Aorta (tissue), 5 donors: ENCODE measurements at regions not wholly inside any gene's neighbourhood (a gene's known extent, or its start where the extent isn't known, plus 50 kb on each side); places are given as distances from the start of the nearest gene placed in this dataset.
"Not testable (repeated sequence)": the region's sequence is repeated elsewhere in the genome, so short reads cannot be mapped to it uniquely, and the experiment has no call there.

Source experiments
- ATAC-seq: fragments of 200-7000 bp; cut with Tn5 transposase; one replicate; pipeline ENCODE4 v1.9.1; 2022; ENCODE audit warnings: moderate library complexity; ENCODE audit not compliant: low FRiP score
- DNase-seq, 2 donors: peaks; one replicate each; pipeline ENCODE4 v3.0.0-alpha.2; 2020
- H3K27ac ChIP-seq, 2 donors: one replicate each; pipeline ENCODE4 v1.5.1; 2013; ENCODE audit warnings: low read length in 2 of 2, mild to moderate bottlenecking in 2 of 2, moderate library complexity in 2 of 2, control low read depth in 1 of 2, inconsistent platforms in 1 of 2, low read depth in 1 of 2
- H3K27me3 ChIP-seq, 2 donors: one replicate each; pipeline ENCODE4 v1.6.1; 2013; ENCODE audit warnings: control low read depth in 1 of 2, low read length in 1 of 2, mild to moderate bottlenecking in 1 of 2, moderate library complexity in 1 of 2; ENCODE audit not compliant: insufficient read depth in 2 of 2, control insufficient read depth in 1 of 2
- H3K36me3 ChIP-seq, 2 donors: one replicate each; pipeline ENCODE4 v1.6.1; 2013; ENCODE audit warnings: control low read depth in 1 of 2, low read length in 1 of 2, mild to moderate bottlenecking in 1 of 2; ENCODE audit not compliant: insufficient read depth in 2 of 2, control insufficient read depth in 1 of 2
- H3K4me1 ChIP-seq, 2 donors: one replicate each; pipeline ENCODE4 v1.6.1; 2013; ENCODE audit warnings: low read length in 2 of 2, control low read depth in 1 of 2, mild to moderate bottlenecking in 1 of 2, moderate library complexity in 1 of 2; ENCODE audit not compliant: insufficient read depth in 2 of 2, control insufficient read depth in 1 of 2
- H3K4me3 ChIP-seq, 2 donors: one replicate each; pipeline ENCODE4 v1.5.1; 2013; ENCODE audit warnings: low read length in 2 of 2, control low read depth in 1 of 2, mild to moderate bottlenecking in 1 of 2
- H3K9me3 ChIP-seq: one replicate; pipeline ENCODE4 v1.6.1; 2013; ENCODE audit warnings: mild to moderate bottlenecking, low read length; ENCODE audit not compliant: control insufficient read depth
- WGBS, 2 donors: extraction: QIAGEN DNeasy Blood & Tissue Kit; methylation state at CpG; one replicate each; pipeline ENCODE4 v1.1.7; 2013; 5-methylcytosine and 5-hydroxymethylcytosine counted together
- intact Hi-C, 2 donors: fragments of 100-400 bp; cut with DNase I; formaldehyde crosslinking; loops; one replicate each; pipeline versions ENCODE4 v1.14.2 to v1.15.0; 2022
- donor health status: healthy with polysubstance abuse.
- donor health status: Bipolar disorder and iron deficiency.
- donor health status: DM: no; HTN: no; CAD: no.
- donor health status: DM: no; HTN: no; CAD: no.
- donor health status: DM: yes; HTN: yes; CAD: no.

GRCh38 chr12:29004936-29005304, 144.2 kb upstream of the FAR2 start:
- no peaks in the 10 kb centered on the region for H3K9me3 ChIP-seq
- ATAC-seq (no peak), DNase-seq (no peak)
- H3K4me1 ChIP-seq = no peaks in the 10 kb centered on the region
- H3K27ac ChIP-seq = no peak overlapping the region
- H3K27me3 ChIP-seq = no peaks in the 10 kb centered on the region
- 14 to 17% methylated on average over 2 of the region's 2 CpGs for WGBS, 2 donors
- no peaks in the 10 kb centered on the region for H3K36me3 ChIP-seq
- no peak overlapping the region for H3K4me3 ChIP-seq
- intact Hi-C loops = no loop called here

- Histone ChIP-seq H3K4me1 (no peaks in the 10 kb centered on the region), H3K27me3 (no peaks in the 10 kb centered on the region), H3K27ac (no peak overlapping the region), H3K9me3 (no peaks in the 10 kb centered on the region), H3K4me3 (no peak overlapping the region), H3K36me3 (no peaks in the 10 kb centered on the region)
- DNase-seq = no peak
- no peak for ATAC-seq
- intact Hi-C loops = no loop called here
- WGBS, 2 donors = 84 to 100% methylated on average over 1 of the region's 1 CpG
Measured at GRCh38 chr12:29008786-29009185, 140.3 kb upstream of the FAR2 start.

GRCh38 chr12:29012673-29013072, 136.4 kb upstream of the FAR2 start:
- H3K27me3 ChIP-seq = no peaks in the 10 kb centered on the region
- H3K27ac ChIP-seq = no peak overlapping the region
- H3K36me3 ChIP-seq = no peaks in the 10 kb centered on the region
- no peak overlapping the region for H3K4me3 ChIP-seq
- H3K9me3 ChIP-seq = no peaks in the 10 kb centered on the region
- DNase-seq = no peak
- WGBS, 2 donors = 69 to 73% methylated on average over 4 of the region's 4 CpGs
- no peaks in the 10 kb centered on the region for H3K4me1 ChIP-seq
- no peak for ATAC-seq
- intact Hi-C loops = no loop called here

- ATAC-seq, H3K27me3 ChIP-seq, intact Hi-C loops, H3K9me3 ChIP-seq, H3K36me3 ChIP-seq, H3K4me1 ChIP-seq, H3K27ac ChIP-seq, DNase-seq, H3K4me3 ChIP-seq: not testable (repeated sequence)
- 93 to 95% methylated on average over 1 of the region's 2 CpGs for WGBS, 2 donors
Measured at GRCh38 chr12:29017532-29017931, 131.5 kb upstream of the FAR2 start.

GRCh38 chr12:29023436-29024076, 125.5 kb upstream of the FAR2 start:
- intact Hi-C loops = no loop called here
- Histone ChIP-seq H3K4me3 (no peak overlapping the region), H3K27ac (no peak overlapping the region), H3K9me3 (no peaks in the 10 kb centered on the region), H3K4me1 (no peaks in the 10 kb centered on the region), H3K36me3 (no peaks in the 10 kb centered on the region), H3K27me3 (no peaks in the 10 kb centered on the region)
- no peak for ATAC-seq
- 86 to 88% methylated on average over 2 of the region's 2 CpGs for WGBS, 2 donors
- DNase-seq = no peak

GRCh38 chr12:29024117-29024516, 125.0 kb upstream of the FAR2 start:
- H3K36me3 ChIP-seq = no peaks in the 10 kb centered on the region
- ATAC-seq (no peak), DNase-seq (no peak)
- intact Hi-C loops = no loop called here
- WGBS, 2 donors = 47 to 67% methylated on average over 1 of the region's 1 CpG
- no peaks in the 10 kb centered on the region for H3K9me3 ChIP-seq
- H3K27me3 ChIP-seq = no peaks in the 10 kb centered on the region
- H3K4me3 ChIP-seq = no peak overlapping the region
- no peaks in the 10 kb centered on the region for H3K4me1 ChIP-seq
- no peak overlapping the region for H3K27ac ChIP-seq

- DNase-seq = no peak
- Histone ChIP-seq H3K36me3 (no peaks in the 10 kb centered on the region), H3K27me3 (no peaks in the 10 kb centered on the region), H3K4me1 (no peaks in the 10 kb centered on the region), H3K4me3 (no peak overlapping the region), H3K9me3 (no peaks in the 10 kb centered on the region), H3K27ac (no peak overlapping the region)
- WGBS, 2 donors = 93 to 95% methylated on average over 2 of the region's 2 CpGs
- intact Hi-C loops = no loop called here
- no peak for ATAC-seq
Measured at GRCh38 chr12:29025937-29026336, 123.1 kb upstream of the FAR2 start.

- H3K27ac ChIP-seq = no peak overlapping the region
- intact Hi-C loops = no loop called here
- no peaks in the 10 kb centered on the region for H3K9me3 ChIP-seq
- no peaks in the 10 kb centered on the region for H3K36me3 ChIP-seq
- WGBS, 2 donors = 53 to 73% methylated on average over 4 of the region's 4 CpGs
- DNase-seq (no peak), ATAC-seq (no peak)
- no peak overlapping the region for H3K4me3 ChIP-seq
- no peaks in the 10 kb centered on the region for H3K4me1 ChIP-seq
- H3K27me3 ChIP-seq = no peaks in the 10 kb centered on the region
Measured at GRCh38 chr12:29026419-29026818, 122.7 kb upstream of the FAR2 start.

GRCh38 chr12:29029484-29029883, 119.6 kb upstream of the FAR2 start:
- H3K27ac ChIP-seq, intact Hi-C loops, H3K27me3 ChIP-seq, H3K4me1 ChIP-seq, H3K36me3 ChIP-seq, H3K9me3 ChIP-seq, ATAC-seq, H3K4me3 ChIP-seq, DNase-seq: not testable (repeated sequence)
- WGBS, 2 donors = 97 to 98% methylated on average over 8 of the region's 8 CpGs
